Heart left ventricle (tissue), 16 donors: ENCODE measurements at regions not wholly inside any gene's neighbourhood (a gene's known extent, or its start where the extent isn't known, plus 50 kb on each side); places are given as distances from the start of the nearest gene placed in this dataset.

Source experiments
- ATAC-seq, 4 donors: fragments of 200-7000 bp; cut with Tn5 transposase; one replicate each; pipeline ENCODE4 v1.9.1; 2020 to 2022; ENCODE audit warnings: moderate library complexity in 4 of 4, mild to moderate bottlenecking in 3 of 4, moderate number of reproducible peaks in 1 of 4
- DNase-seq, 5 donors: peaks; one replicate each; pipeline ENCODE4 v3.0.0-alpha.2; 2020
- H3K27ac ChIP-seq, 12 donors: fragments of 200-600 bp; sonication (generic) in 4 of 12; one replicate each; pipeline versions ENCODE4 v1.5.0 to v1.8.0; 2016 to 2022; ENCODE audit warnings: mild to moderate bottlenecking in 2 of 12
- H3K27me3 ChIP-seq, 9 donors: fragments of 200-600 bp; sonication (generic) in 2 of 9; one replicate each; pipeline versions ENCODE4 v1.5.1 to v1.8.0; 2016 to 2022; ENCODE audit warnings: mild to moderate bottlenecking in 3 of 9
- H3K36me3 ChIP-seq, 9 donors: fragments of 200-600 bp; sonication (generic) in 2 of 9; one replicate each; pipeline versions ENCODE4 v1.5.0 to v1.8.0; 2018 to 2022; ENCODE audit warnings: mild to moderate bottlenecking in 2 of 9
- H3K4me1 ChIP-seq, 12 donors: fragments of 200-600 bp; sonication (generic) in 4 of 12; one replicate each; pipeline versions ENCODE4 v1.5.0 to v1.8.0; 2016 to 2022; ENCODE audit warnings: mild to moderate bottlenecking in 3 of 12
- H3K4me3 ChIP-seq, 12 donors: fragments of 200-600 bp; sonication (generic) in 4 of 12; one replicate each; pipeline versions ENCODE4 v1.5.0 to v1.8.0; 2017 to 2022; ENCODE audit warnings: mild to moderate bottlenecking in 9 of 12, moderate library complexity in 4 of 12
- H3K9me3 ChIP-seq, 12 donors: fragments of 200-600 bp; sonication (generic) in 4 of 12; one replicate each; pipeline versions ENCODE4 v1.5.0 to v1.8.0; 2016 to 2022; ENCODE audit warnings: mild to moderate bottlenecking in 1 of 12
- CTCF ChIP-seq, 12 donors: fragments of 200-600 bp; sonication (generic) in 4 of 12; IDR thresholded peaks; one replicate each; pipeline versions ENCODE4 v1.5.0 to v1.8.0; 2018 to 2022; ENCODE audit warnings: antibody characterized with exemption in 12 of 12, mild to moderate bottlenecking in 5 of 12
- POLR2A ChIP-seq, 2 donors: fragments of 450-650 bp; IDR thresholded peaks; one replicate each; pipeline ENCODE4 v1.6.1; 2017; ENCODE audit warnings: antibody characterized with exemption in 2 of 2, mild to moderate bottlenecking in 2 of 2, moderate library complexity in 2 of 2
- WGBS, 4 donors: extraction: QIAGEN DNeasy Blood & Tissue Kit in 2 of 4; methylation state at CpG; one replicate each; pipeline versions ENCODE4 v1.1.5 to v1.1.7; 2013 to 2018; 5-methylcytosine and 5-hydroxymethylcytosine counted together
- intact Hi-C, 10 donors: fragments of 100-400 bp; cut with DNase I; formaldehyde crosslinking; loops; one replicate each; pipeline versions ENCODE4 v1.11.1 to v1.14.2; 2022
- donor health status: ischemic (EF 13 %, LVEDD 7.1; RV severe dilation, severe dysfunction).
- donor health status: healthy with polysubstance abuse.
- donor health status: DM: no; HTN: yes; CAD: no.
- donor health status: DM: no; HTN: no; CAD: no.
- donor health status: ischemic (EF 25% LVEDD 6.9; RV normal size, moderate dysfunction).
- donor health status: ischemic (EF 25% LVEDD 5.7; RV mildly dilated, moderate dysfunction).
- donor health status: healthy.
- donor health status: DM: yes; HTN: yes; CAD: no.
- donor health status: ischemic (EF 35%, LVEDD 5.7; RV mildly dilated, moderate dysfunction).
- donor health status: nonischemic (EF 11% LVEDD 7.7; RV severe dilation, severe dysfunction).
- donor health status: DM: yes; HTN: yes; CAD: no.
- donor health status: PGD.
- donor health status: ischemic (EF 29% LVEDD 5.4; RV normal size, mild dysfunction).
- donor health status: nonischemic (EF 23%, LVEDD 6.1; RV moderate dilation, normal function).

- H3K27me3 ChIP-seq, result peaks cover 0 to 5% (median 0%) of the 10 kb centered on the region in 9 donors
- intact Hi-C loops, result no loop called here
- TF ChIP-seq CTCF (IDR thresholded peaks at IDR 0.05), result no peak
- no peak for TF ChIP-seq POLR2A (IDR thresholded peaks at IDR 0.05)
- no peaks in the 10 kb centered on the region for H3K4me1 ChIP-seq
- 53 to 67% (median 64%) methylated on average over 7 of the region's 7 CpGs for WGBS, 4 donors
- no peak overlapping the region for H3K4me3 ChIP-seq
- DNase-seq (no peak), ATAC-seq (no peak)
- no peaks in the 10 kb centered on the region for H3K36me3 ChIP-seq
- H3K27ac ChIP-seq, result no peak overlapping the region
- no peaks in the 10 kb centered on the region for H3K9me3 ChIP-seq
These were observed 230.0 kb downstream of the ACTR3 start for GRCh38 chr2:114119862-114120261.

DNA sequence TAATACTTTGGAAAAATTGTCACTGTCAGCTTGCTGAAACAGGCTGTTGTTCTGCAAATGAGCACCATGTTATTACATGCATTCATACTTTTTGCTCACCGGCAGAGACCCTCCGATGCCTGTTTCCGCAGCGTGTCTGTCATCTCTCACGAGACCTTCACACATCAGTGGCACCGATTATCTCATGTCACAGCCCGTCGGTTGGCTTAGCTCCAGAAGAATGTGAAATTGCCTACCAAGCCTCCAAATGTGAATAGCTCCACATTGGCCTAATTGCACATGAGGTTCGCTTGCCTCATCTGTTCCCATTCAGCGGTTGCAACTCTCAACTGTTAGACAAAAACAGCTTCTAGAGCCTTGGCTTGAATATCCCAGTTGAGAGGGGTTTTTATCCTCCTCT is 233.0 kb downstream of the ACTR3 start:
- no peak overlapping the region for H3K4me3 ChIP-seq
- ATAC-seq (no peak), DNase-seq (no peak)
- no peaks in the 10 kb centered on the region for H3K4me1 ChIP-seq
- H3K27ac ChIP-seq, result no peak overlapping the region
- WGBS, 4 donors, result 26 to 44% (median 29%) methylated on average over 10 of the region's 10 CpGs
- intact Hi-C loops, result no loop called here
- H3K36me3 ChIP-seq, result no peaks in the 10 kb centered on the region
- peaks cover 0 to 5% (median 0%) of the 10 kb centered on the region in 9 donors for H3K27me3 ChIP-seq
- no peaks in the 10 kb centered on the region for H3K9me3 ChIP-seq
- TF ChIP-seq POLR2A (IDR thresholded peaks at IDR 0.05), result no peak
- TF ChIP-seq CTCF (IDR thresholded peaks at IDR 0.05), result no peak

- WGBS, 4 donors, result 73 to 79% (median 77%) methylated on average over 3 of the region's 3 CpGs
- peaks cover 0 to 5% (median 0%) of the 10 kb centered on the region in 9 donors for H3K27me3 ChIP-seq
- no peak overlapping the region for H3K27ac ChIP-seq
- no peaks in the 10 kb centered on the region for H3K4me1 ChIP-seq
- intact Hi-C loops, result no loop called here
- DNase-seq (no peak), ATAC-seq (no peak)
- TF ChIP-seq POLR2A (IDR thresholded peaks at IDR 0.05) (no peak), CTCF (IDR thresholded peaks at IDR 0.05) (no peak)
- H3K4me3 ChIP-seq, result no peak overlapping the region
- H3K9me3 ChIP-seq, result no peaks in the 10 kb centered on the region
- H3K36me3 ChIP-seq, result no peaks in the 10 kb centered on the region
These were observed 234.0 kb downstream of the ACTR3 start for GRCh38 chr2:114123925-114124324.

- ATAC-seq, result no peak
- no peaks in the 10 kb centered on the region for H3K4me1 ChIP-seq
- no peaks in the 10 kb centered on the region for H3K36me3 ChIP-seq
- no peak overlapping the region for H3K27ac ChIP-seq
- H3K9me3 ChIP-seq, result no peaks in the 10 kb centered on the region
- H3K27me3 ChIP-seq, result peaks cover 0 to 8% (median 0%) of the 10 kb centered on the region in 9 donors
- intact Hi-C loops, result no loop called here
- no peak for DNase-seq
- WGBS, 4 donors, result 58 to 76% (median 63%) methylated on average over 2 of the region's 2 CpGs
- H3K4me3 ChIP-seq, result no peak overlapping the region
- TF ChIP-seq CTCF (IDR thresholded peaks at IDR 0.05) (no peak), POLR2A (IDR thresholded peaks at IDR 0.05) (no peak)
These were observed 237.5 kb downstream of the ACTR3 start for GRCh38 chr2:114127372-114127771.
